ENCODE measurements at regions not wholly inside any gene's neighbourhood (a gene's known extent, or its start where the extent isn't known, plus 50 kb on each side); places are given as distances from the start of the nearest gene placed in this dataset.

- Histone ChIP-seq H3K4me1 (no peaks in the 10 kb centered on the region), H3K36me3 (no peaks in the 10 kb centered on the region), H3K27me3 (peaks cover 7% of the 10 kb centered on the region), H3K27ac (no peak overlapping the region), H3K4me3 (no peak overlapping the region), H3K9me3 (replicated peaks) (no peaks in the 10 kb centered on the region)
- DNase-seq = no peak
These were observed 50.8 kb upstream of the TSHZ2 start for GRCh38 chr20:52921340-52921739.

DNA sequence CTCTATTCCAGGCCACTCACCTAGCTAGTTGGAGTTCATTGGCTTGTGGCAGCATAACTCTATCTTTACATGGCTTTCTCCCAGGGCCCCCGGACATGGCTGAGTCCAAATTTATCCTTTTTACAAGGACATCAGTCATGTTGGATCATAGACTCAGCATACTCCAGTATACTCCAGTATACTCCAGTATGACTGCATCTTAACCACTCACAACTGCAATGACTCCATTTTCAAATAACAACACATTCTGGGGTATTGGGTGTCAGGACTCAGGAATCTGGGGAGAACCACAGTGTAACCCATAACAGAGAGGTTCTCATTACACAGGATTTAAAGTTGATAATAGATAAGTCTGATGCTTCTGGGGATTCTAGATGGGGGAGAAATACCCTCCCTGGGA, 53.8 kb upstream of the TSHZ2 start:
- peaks cover 7% of the 10 kb centered on the region for H3K27me3 ChIP-seq
- H3K4me1 ChIP-seq = no peaks in the 10 kb centered on the region
- no peaks in the 10 kb centered on the region for H3K36me3 ChIP-seq
- H3K9me3 ChIP-seq (replicated peaks) = no peaks in the 10 kb centered on the region
- no peak overlapping the region for H3K4me3 ChIP-seq
- DNase-seq = no peak
- no peak overlapping the region for H3K27ac ChIP-seq

GRCh38 chr20:52915564-52915963, 56.6 kb upstream of the TSHZ2 start:
- no peaks in the 10 kb centered on the region for H3K9me3 ChIP-seq (replicated peaks)
- H3K4me1 ChIP-seq = no peaks in the 10 kb centered on the region
- no peak overlapping the region for H3K4me3 ChIP-seq
- no peak overlapping the region for H3K27ac ChIP-seq
- H3K36me3 ChIP-seq = no peaks in the 10 kb centered on the region
- peaks cover 3% of the 10 kb centered on the region; the same call in 1 of the 2 replicates for H3K27me3 ChIP-seq
- DNase-seq = no peak

DNA sequence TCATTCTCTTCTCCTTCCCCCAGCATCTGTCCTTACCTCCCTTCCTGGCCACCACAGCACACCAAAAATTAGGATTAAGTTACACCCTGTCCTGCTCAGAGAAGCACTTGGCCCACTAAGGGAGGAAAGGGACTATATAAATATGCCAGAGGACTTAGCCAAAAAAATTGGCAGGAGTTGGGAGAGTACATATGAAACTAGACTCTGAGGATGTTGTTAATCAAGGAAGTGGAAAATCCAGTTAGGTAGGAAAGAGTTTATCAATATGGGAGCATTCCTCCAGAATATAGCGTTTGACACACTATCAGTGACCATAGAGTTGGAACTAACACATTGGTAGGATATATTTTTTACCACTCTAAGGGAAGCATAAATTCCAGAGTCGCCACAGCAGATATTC, 57.3 kb upstream of the TSHZ2 start:
- no peaks in the 10 kb centered on the region for H3K4me1 ChIP-seq
- DNase-seq = no peak
- H3K4me3 ChIP-seq = no peak overlapping the region
- no peaks in the 10 kb centered on the region for H3K9me3 ChIP-seq (replicated peaks)
- H3K27me3 ChIP-seq = no peaks in the 10 kb centered on the region
- H3K27ac ChIP-seq = no peak overlapping the region
- H3K36me3 ChIP-seq = no peaks in the 10 kb centered on the region

DNA sequence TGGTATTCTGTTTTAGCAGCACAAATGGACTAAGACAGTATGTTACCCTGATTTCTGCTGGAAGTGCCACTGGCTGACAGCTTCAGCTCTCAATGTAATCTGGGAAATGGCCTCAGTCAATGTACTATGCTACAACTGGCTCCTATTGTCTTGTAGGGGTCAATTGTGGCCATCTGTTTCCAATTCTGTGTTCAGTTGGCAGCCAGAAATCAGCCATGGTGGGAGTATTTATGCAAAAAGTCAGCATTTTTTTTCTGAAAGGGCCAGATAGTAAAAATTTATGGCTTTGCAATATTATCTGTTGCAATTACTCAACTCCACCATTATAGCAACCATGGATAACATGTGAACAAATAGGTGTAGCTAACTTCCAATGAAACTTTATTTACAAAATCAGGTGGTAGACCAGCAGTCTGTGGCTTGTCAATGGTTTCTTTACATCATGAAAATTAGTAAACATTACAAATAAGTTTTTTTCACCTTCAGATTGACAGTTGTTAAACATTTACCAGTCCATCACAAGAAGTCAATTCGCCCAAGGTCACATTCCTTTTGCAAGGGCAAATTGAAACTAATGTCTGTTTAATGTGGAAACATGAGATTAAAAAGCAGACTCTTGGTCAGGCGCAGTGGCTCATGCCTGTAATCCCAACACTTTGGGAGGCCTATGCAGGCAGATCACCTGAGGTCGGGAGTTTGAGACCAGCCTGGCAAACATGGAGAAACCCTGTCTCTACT, 58.3 kb upstream of the TSHZ2 start:
- no peak for DNase-seq
- Histone ChIP-seq H3K27me3 (no peaks in the 10 kb centered on the region), H3K36me3 (no peaks in the 10 kb centered on the region), H3K4me1 (no peaks in the 10 kb centered on the region), H3K4me3 (no peak overlapping the region), H3K9me3 (replicated peaks) (no peaks in the 10 kb centered on the region), H3K27ac (no peak overlapping the region)

- Histone ChIP-seq H3K4me1 (no peaks in the 10 kb centered on the region), H3K27ac (no peak overlapping the region), H3K4me3 (no peak overlapping the region), H3K27me3 (peaks cover 4% of the 10 kb centered on the region; the same call in 1 of the 2 replicates), H3K9me3 (replicated peaks) (no peaks in the 10 kb centered on the region), H3K36me3 (no peaks in the 10 kb centered on the region)
- no peak for DNase-seq
These were observed 66.7 kb upstream of the TSHZ2 start for GRCh38 chr20:52905241-52905994.

DNA sequence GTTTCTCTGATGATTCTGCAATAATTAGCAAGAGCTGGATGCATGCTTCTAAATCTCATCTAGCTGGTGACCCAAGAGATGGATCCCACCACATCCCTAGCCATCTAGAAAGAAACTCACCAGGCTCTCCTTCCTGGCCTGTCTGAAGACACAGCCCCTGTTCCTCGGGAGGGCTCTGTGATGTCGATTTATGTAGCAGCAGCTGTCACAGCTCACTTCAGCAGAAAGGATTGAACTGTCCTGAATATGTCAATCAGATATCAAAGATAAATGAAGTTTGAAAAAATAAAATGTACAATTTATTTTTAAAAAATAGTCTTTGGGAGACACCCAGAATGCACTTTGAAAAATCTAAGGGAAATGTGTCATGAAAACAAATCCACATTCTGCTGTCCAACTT, 67.3 kb upstream of the TSHZ2 start:
- Histone ChIP-seq H3K27me3 (peaks cover 8% of the 10 kb centered on the region; the same call in 1 of the 2 replicates), H3K4me1 (no peaks in the 10 kb centered on the region), H3K27ac (no peak overlapping the region), H3K36me3 (no peaks in the 10 kb centered on the region), H3K4me3 (no peak overlapping the region), H3K9me3 (replicated peaks) (no peaks in the 10 kb centered on the region)
- no peak for DNase-seq

- Histone ChIP-seq H3K4me3 (no peak overlapping the region), H3K9me3 (replicated peaks) (no peaks in the 10 kb centered on the region), H3K36me3 (no peaks in the 10 kb centered on the region), H3K4me1 (no peaks in the 10 kb centered on the region), H3K27me3 (peaks cover 10% of the 10 kb centered on the region), H3K27ac (no peak overlapping the region)
- no peak for DNase-seq
These were observed 73.0 kb upstream of the TSHZ2 start for GRCh38 chr20:52899041-52899608.

DNA sequence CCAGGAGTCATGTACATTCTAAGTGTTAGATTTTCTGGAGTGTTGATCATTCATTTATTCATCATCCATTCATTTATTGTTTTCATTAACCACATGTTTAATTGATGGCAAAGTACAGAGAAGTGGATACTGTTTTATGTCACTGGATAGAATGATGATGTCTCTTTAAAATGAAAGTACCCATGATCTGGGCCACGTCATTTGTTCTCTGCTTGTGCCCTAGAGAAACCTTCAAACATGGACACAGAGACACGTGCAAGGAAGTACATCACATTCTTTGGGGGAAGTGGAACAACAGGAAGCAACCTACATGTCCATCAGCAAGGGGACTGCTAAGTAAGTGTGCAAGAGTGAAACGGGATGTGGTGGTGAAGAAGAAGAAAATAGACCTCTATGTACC, 75.8 kb upstream of the TSHZ2 start:
- Histone ChIP-seq H3K27me3 (peaks cover 12% of the 10 kb centered on the region), H3K4me3 (no peak overlapping the region), H3K27ac (no peak overlapping the region), H3K4me1 (no peaks in the 10 kb centered on the region), H3K9me3 (replicated peaks) (no peaks in the 10 kb centered on the region), H3K36me3 (no peaks in the 10 kb centered on the region)
- no peak for DNase-seq

DNA sequence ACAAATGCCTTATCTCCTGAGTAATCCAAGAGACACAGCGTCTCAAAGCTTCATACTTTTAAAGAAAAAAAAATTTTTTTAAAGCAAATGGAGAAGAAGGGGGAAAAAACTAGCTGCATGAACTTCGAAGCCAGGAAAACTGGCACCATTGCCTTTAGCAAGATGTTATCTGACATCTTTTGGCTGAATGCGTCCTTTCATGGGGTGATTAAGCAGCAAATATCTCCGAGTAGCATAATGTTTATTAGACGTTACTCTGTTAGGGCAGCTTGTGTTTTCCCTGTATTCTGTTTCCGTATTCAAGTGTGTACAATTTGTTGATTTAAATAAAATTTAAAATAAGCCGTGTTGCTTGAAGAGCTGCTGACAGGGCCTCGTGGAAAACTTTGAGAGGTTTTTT, 76.5 kb upstream of the TSHZ2 start:
- H3K36me3 ChIP-seq = no peaks in the 10 kb centered on the region
- H3K4me3 ChIP-seq = no peak overlapping the region
- H3K27me3 ChIP-seq = peaks cover 12% of the 10 kb centered on the region
- H3K27ac ChIP-seq = no peak overlapping the region
- no peaks in the 10 kb centered on the region for H3K9me3 ChIP-seq (replicated peaks)
- H3K4me1 ChIP-seq = no peaks in the 10 kb centered on the region
- DNase-seq = no peak

DNA sequence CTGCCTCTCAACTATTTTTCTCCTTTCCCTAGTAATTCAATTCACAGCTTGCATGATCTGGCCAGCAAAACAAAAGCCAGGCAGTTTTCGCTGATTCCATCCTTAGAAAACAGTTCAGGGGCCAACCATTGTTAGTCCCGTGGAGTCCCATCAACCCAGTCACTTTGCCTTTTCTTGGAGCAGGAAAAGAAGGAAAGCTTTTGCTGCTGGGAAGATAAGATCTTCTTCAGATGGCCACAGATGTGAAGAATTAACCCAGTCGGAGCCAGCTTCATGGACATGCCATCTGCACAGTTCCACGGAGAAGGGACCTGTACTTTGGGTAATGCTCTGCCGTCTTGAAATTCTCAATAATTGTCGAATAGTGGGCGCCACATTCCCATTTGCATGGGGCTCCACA, 76.9 kb upstream of the TSHZ2 start:
- H3K36me3 ChIP-seq = no peaks in the 10 kb centered on the region
- H3K27ac ChIP-seq = no peak overlapping the region
- H3K9me3 ChIP-seq (replicated peaks) = no peaks in the 10 kb centered on the region
- no peak overlapping the region for H3K4me3 ChIP-seq
- no peak for DNase-seq
- H3K27me3 ChIP-seq = peaks cover 11% of the 10 kb centered on the region
- H3K4me1 ChIP-seq = no peaks in the 10 kb centered on the region

DNA sequence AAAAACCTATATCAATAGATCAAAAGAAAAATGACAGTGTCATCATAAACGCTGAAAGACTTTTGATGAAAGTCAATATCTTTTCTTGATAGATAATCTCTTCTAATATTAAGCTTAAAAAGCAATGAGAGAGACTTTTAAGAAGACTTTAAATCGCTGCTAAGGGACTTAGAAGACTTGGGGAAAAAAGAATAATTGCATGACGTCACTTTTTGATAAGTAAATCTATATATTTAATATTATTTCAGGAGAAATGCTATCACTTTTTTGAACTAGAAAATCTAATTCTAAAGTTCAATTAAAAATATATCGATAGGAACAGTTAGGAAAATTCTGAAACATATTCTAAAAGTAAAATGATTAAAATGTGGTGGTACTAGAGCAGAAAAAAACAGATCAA, 78.7 kb upstream of the TSHZ2 start:
- Histone ChIP-seq H3K36me3 (no peaks in the 10 kb centered on the region), H3K27me3 (peaks cover 8% of the 10 kb centered on the region), H3K4me3 (no peak overlapping the region), H3K9me3 (replicated peaks) (no peaks in the 10 kb centered on the region), H3K27ac (no peak overlapping the region), H3K4me1 (no peaks in the 10 kb centered on the region)
- no peak for DNase-seq

GRCh38 chr20:52892023-52892422, 80.1 kb upstream of the TSHZ2 start:
- Histone ChIP-seq H3K36me3 (no peaks in the 10 kb centered on the region), H3K9me3 (replicated peaks) (no peaks in the 10 kb centered on the region), H3K4me1 (no peaks in the 10 kb centered on the region), H3K27me3 (peaks cover 8% of the 10 kb centered on the region), H3K4me3 (no peak overlapping the region), H3K27ac (no peak overlapping the region)
- DNase-seq = no peak

DNA sequence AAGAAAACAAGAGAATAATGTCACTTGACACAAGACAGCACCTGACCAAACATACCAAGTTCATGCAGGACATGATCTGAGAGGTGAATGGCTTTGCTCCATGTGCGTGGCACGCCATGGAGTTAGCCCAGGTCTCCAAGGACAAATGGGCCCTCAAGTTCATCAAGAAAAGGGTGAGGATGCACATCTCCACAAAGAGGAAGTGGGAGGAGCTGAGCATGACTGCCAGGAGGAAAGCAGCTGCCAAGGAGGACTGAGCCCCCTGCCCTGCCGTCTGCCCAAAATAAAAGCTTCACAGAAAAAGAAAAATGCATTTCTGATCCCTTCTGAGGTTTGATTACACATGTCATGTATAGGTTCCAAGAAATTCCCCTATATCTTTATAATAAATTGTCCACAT, 82.0 kb upstream of the TSHZ2 start:
- Histone ChIP-seq H3K9me3 (replicated peaks) (no peaks in the 10 kb centered on the region), H3K27me3 (peaks cover 8% of the 10 kb centered on the region; the same call in 1 of the 2 replicates), H3K36me3 (no peaks in the 10 kb centered on the region), H3K27ac (no peak overlapping the region), H3K4me3 (no peak overlapping the region), H3K4me1 (no peaks in the 10 kb centered on the region)
- DNase-seq = no peak

- DNase-seq = no peak
- no peaks in the 10 kb centered on the region for H3K4me1 ChIP-seq
- no peak overlapping the region for H3K27ac ChIP-seq
- peaks cover 6% of the 10 kb centered on the region for H3K27me3 ChIP-seq
- no peaks in the 10 kb centered on the region for H3K36me3 ChIP-seq
- H3K4me3 ChIP-seq = no peak overlapping the region
- no peaks in the 10 kb centered on the region for H3K9me3 ChIP-seq (replicated peaks)
These were observed 82.9 kb upstream of the TSHZ2 start for GRCh38 chr20:52889225-52889624.
